NT2/D1 (cell line): ENCODE measurements at regions not wholly inside any gene's neighbourhood (a gene's known extent, or its start where the extent isn't known, plus 50 kb on each side); places are given as distances from the start of the nearest gene placed in this dataset.
"Not testable (repeated sequence)": the region's sequence is repeated elsewhere in the genome, so short reads cannot be mapped to it uniquely, and the experiment has no call there.

Source experiments
- DNase-seq: peaks from one replicate; pipeline ENCODE4 v3.0.0-alpha.2; 2011; ENCODE audit warnings: low read depth, low spot score
- H3K27me3 ChIP-seq: 2 replicates; pipeline ENCODE4 v1.6.0; 2011; ENCODE audit warnings: mild to moderate bottlenecking; ENCODE audit not compliant: insufficient read length, insufficient read depth
- H3K36me3 ChIP-seq: 2 replicates; pipeline ENCODE4 v1.6.1; 2011; ENCODE audit warnings: mild to moderate bottlenecking, low read length, mixed read lengths; ENCODE audit not compliant: insufficient read depth, insufficient read length
- H3K4me1 ChIP-seq: 2 replicates; pipeline ENCODE4 v1.5.1; 2011; ENCODE audit not compliant: insufficient read depth, insufficient read length
- H3K4me3 ChIP-seq: 2 replicates; pipeline ENCODE4 v1.5.1; 2011; ENCODE audit warnings: low read depth; ENCODE audit not compliant: insufficient read length
- H3K9ac ChIP-seq: 2 replicates; pipeline ENCODE4 v1.6.0; 2011; ENCODE audit warnings: low read depth; ENCODE audit not compliant: insufficient read length
- H3K9me3 ChIP-seq: 2 replicates; pipeline ENCODE4 v1.5.1; 2011; ENCODE audit warnings: mild to moderate bottlenecking, low read length; ENCODE audit not compliant: insufficient read depth
- SUZ12 ChIP-seq: IDR thresholded peaks from 2 replicates; pipeline ENCODE4 v1.6.1; 2011; ENCODE audit not compliant: insufficient read length, insufficient read depth; ENCODE audit errors: extremely low read depth
- YY1 ChIP-seq: IDR thresholded peaks from 2 replicates; pipeline ENCODE4 v1.6.1; 2011; ENCODE audit not compliant: insufficient read length, insufficient read depth
- ZNF274 ChIP-seq: IDR thresholded peaks from 2 replicates; pipeline ENCODE4 v1.6.1; 2011; ENCODE audit warnings: mild to moderate bottlenecking, low read depth, low read length

GRCh38 chr5:104576677-104577076, 1014.1 kb upstream of the NUDT12 start:
- no peak overlapping the region for H3K9ac ChIP-seq
- H3K9me3 ChIP-seq = no peaks in the 10 kb centered on the region
- no peaks in the 10 kb centered on the region for H3K36me3 ChIP-seq
- H3K4me1 ChIP-seq = no peaks in the 10 kb centered on the region
- H3K27me3 ChIP-seq = no peaks in the 10 kb centered on the region
- TF ChIP-seq YY1 (no peak), ZNF274 (no peak), SUZ12 (no peak)
- H3K4me3 ChIP-seq = no peak overlapping the region
- no peak for DNase-seq

DNA sequence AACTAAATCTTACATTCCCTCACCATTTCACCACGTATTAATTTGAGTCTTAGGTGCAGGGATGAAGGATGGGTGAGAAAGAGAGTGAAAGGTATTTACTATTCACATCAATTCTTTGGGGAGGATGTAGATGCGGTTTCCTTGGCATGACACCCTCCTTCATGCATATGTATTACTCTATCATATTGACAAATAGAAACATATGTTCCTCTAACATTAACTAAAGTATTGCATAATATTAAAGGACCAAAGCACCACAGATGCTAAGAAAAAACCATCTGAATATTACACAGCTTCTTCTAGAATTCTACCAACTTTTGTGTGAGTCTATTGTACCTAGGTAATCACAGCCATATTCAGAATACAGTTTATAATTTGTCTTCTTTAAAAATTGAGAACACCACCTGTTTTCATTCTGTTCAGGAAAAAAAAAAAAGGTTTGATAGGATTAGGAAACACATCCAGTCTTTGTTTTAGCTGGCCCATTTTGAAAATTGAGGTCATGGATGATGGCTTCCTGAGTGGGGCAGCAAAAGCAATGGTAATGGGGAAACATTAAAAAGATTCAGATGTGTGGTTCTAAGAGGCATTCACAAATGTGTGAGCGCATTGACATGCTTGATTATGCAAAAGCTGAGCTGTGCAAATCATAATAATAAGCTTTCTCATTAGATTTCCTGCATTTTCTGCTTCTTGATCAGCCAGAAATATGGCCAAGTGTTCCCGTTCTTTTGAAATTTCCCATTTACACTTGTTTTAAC, 1011.5 kb upstream of the NUDT12 start:
- TF ChIP-seq SUZ12 (no peak), YY1 (no peak), ZNF274 (no peak)
- H3K36me3 ChIP-seq = no peaks in the 10 kb centered on the region
- H3K4me3 ChIP-seq = no peak overlapping the region
- H3K4me1 ChIP-seq = no peaks in the 10 kb centered on the region
- no peak for DNase-seq
- H3K9me3 ChIP-seq = no peaks in the 10 kb centered on the region
- no peak overlapping the region for H3K9ac ChIP-seq
- no peaks in the 10 kb centered on the region for H3K27me3 ChIP-seq

DNA sequence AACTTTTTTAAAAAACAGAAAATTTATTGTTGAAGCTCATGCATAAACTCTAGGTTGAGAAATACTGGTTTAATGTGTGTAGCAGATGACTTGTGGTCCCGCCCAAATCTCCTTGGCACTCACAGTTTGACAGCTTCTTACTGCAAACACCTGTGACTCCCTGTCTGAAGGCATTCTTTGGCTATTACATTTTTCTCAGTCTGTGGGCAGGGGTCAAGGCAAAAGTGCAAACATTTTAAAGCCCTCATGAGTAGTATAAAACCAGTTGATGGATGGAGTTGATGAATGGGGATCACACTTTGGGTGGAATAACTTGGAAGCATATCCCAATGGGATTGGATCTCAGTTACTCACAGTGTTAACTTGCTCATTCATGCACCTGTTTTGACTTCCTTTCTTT, 1007.0 kb upstream of the NUDT12 start:
- DNase-seq = no peak
- no peaks in the 10 kb centered on the region for H3K9me3 ChIP-seq
- H3K4me3 ChIP-seq = no peak overlapping the region
- no peaks in the 10 kb centered on the region for H3K27me3 ChIP-seq
- no peaks in the 10 kb centered on the region for H3K4me1 ChIP-seq
- H3K9ac ChIP-seq = no peak overlapping the region
- TF ChIP-seq YY1 = no peak
- TF ChIP-seq ZNF274 = no peak
- no peak for TF ChIP-seq SUZ12
- no peaks in the 10 kb centered on the region for H3K36me3 ChIP-seq

DNA sequence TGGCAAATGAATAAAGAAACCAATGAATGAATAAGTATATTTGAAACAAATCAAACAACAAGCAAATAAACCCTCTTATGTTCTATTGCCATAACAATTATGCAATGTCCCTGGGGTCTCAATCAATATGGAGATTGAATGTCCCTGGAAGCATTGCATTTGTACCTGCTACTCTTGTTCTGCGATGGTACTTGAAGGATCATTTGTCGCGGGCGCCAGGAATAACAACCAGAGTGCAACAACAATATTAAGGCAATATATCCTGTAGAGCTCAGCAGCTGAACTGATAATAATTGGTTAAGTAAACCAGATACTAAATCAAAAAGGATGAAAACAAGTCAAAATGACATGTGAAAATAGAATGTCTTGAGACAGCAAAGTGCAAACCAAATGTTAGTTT, 1001.9 kb upstream of the NUDT12 start:
- Histone ChIP-seq H3K4me1 (no peaks in the 10 kb centered on the region), H3K4me3 (no peak overlapping the region), H3K9me3 (no peaks in the 10 kb centered on the region), H3K27me3 (no peaks in the 10 kb centered on the region), H3K36me3 (no peaks in the 10 kb centered on the region), H3K9ac (no peak overlapping the region)
- TF ChIP-seq ZNF274 (no peak), SUZ12 (no peak), YY1 (no peak)
- no peak for DNase-seq

DNA sequence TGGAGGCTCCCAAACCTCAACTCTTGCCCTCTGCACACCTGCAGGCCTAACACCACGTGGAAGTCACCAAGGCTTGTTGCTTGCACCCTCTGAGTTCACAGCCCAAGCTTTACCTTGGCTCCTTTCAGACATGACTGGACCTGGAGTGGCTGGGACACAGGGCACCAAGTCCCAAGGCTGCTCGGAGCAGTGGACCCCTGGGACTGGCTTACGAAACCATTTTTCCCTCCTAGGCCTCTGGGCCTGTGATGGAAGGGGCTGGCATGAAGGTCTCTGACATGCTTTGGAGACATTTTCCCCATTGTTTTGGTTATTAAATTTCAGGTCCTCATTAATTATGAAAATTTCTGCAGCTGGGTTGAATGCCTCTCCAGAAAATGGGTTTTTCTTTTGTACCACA, 994.4 kb upstream of the NUDT12 start:
- TF ChIP-seq SUZ12 = no peak
- no peak for TF ChIP-seq YY1
- no peak for TF ChIP-seq ZNF274

GRCh38 chr5:104551628-104552027, 989.0 kb upstream of the NUDT12 start:
- Histone ChIP-seq H3K27me3 (no peaks in the 10 kb centered on the region), H3K4me1 (no peaks in the 10 kb centered on the region), H3K9me3 (no peaks in the 10 kb centered on the region), H3K9ac (no peak overlapping the region), H3K36me3 (no peaks in the 10 kb centered on the region), H3K4me3 (no peak overlapping the region)
- DNase-seq = no peak
- no peak for TF ChIP-seq ZNF274
- TF ChIP-seq YY1 = no peak
- TF ChIP-seq SUZ12 = no peak

More for the DNA sequence above, 994.4 kb upstream of the NUDT12 start:
- Histone ChIP-seq H3K9me3 (no peaks in the 10 kb centered on the region), H3K36me3 (no peaks in the 10 kb centered on the region), H3K27me3 (no peaks in the 10 kb centered on the region), H3K9ac (no peak overlapping the region), H3K4me3 (no peak overlapping the region), H3K4me1 (no peaks in the 10 kb centered on the region)
- no peak for DNase-seq

DNA sequence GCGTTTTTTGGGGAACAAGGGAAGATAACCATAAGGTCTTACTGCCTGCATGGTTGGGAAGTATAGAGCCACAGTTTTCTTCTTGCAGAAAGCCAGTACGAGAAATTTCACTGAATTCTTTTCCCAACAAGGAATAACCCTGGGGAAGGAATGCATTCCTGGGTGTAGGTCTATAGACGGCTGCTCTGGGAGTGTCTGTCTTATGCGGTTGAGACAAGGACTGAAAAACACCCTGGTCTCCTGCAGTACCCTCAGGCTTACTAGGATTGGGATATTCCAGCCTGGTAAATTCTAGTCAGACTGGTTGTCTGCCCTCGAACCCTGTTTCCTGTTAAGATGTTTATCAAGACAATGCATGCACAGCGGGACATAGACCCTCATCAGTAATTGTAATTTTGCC, 984.3 kb upstream of the NUDT12 start:
- not testable (repeated sequence) for H3K9me3 ChIP-seq, H3K4me1 ChIP-seq, H3K9ac ChIP-seq, H3K27me3 ChIP-seq, DNase-seq, H3K36me3 ChIP-seq, H3K4me3 ChIP-seq

DNA sequence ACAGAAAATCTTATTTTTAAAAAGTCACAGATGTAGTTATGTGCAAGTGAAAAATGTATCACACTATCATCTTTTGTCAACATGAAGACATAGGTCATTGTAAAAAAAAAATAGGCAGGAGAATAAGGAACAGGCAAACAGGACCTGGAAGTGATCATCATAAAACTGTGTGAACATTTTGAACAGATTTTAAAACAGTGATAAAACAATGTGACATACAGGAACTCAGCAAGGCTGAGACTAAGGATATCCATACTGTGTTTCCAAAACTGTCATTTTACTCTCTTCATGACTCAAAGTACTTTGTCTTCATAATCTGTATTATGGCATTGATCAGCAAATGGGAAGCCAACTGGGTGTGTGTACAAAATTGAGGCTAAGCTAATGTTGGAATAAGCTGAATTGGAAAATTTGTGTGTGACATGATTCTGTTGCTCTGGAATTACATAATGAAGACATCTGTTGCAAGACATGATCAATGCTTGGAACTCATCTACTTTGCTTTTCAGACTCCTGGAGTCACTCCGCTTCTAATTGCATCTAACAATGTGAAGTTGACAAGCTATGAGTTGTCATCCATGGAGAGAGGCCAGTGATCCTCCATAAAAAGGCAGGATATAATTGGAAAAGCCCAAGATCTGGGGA, 978.7 kb upstream of the NUDT12 start:
- Histone ChIP-seq H3K9ac (no peak overlapping the region), H3K27me3 (no peaks in the 10 kb centered on the region), H3K36me3 (no peaks in the 10 kb centered on the region), H3K4me3 (no peak overlapping the region), H3K9me3 (no peaks in the 10 kb centered on the region), H3K4me1 (no peaks in the 10 kb centered on the region)
- TF ChIP-seq YY1 = no peak
- TF ChIP-seq SUZ12 = no peak
- TF ChIP-seq ZNF274 = no peak
- DNase-seq = no peak
